ENCODE measurements at regions not wholly inside any gene's neighbourhood (a gene's known extent, or its start where the extent isn't known, plus 50 kb on each side); places are given as distances from the start of the nearest gene placed in this dataset.

GRCh38 chr9:86893811-86894490 lies 53.4 kb downstream of the GAS1 start:
- H3K9me3 Mint-ChIP-seq = no peaks in the 10 kb centered on the region
- H3K36me3 Mint-ChIP-seq (ENCODE audit: insufficient read depth) = no peaks in the 10 kb centered on the region
- no peak for ATAC-seq (replicated peaks)
- no peaks in the 10 kb centered on the region for H3K4me1 Mint-ChIP-seq (ENCODE audit: low read depth in 2 of 2)
- H3K27me3 Mint-ChIP-seq = peaks cover 19 to 26% of the 10 kb centered on the region in 2 donors
- no peak overlapping the region for H3K27ac Mint-ChIP-seq
- no peak overlapping the region for H3K4me3 Mint-ChIP-seq
- DNase-seq = no peak

GRCh38 chr9:86892576-86892975 lies 54.7 kb downstream of the GAS1 start:
- Mint-ChIP-seq H3K4me1 (ENCODE audit: low read depth in 2 of 2) (no peaks in the 10 kb centered on the region), H3K36me3 (ENCODE audit: insufficient read depth) (no peaks in the 10 kb centered on the region), H3K9me3 (no peaks in the 10 kb centered on the region), H3K4me3 (no peak overlapping the region), H3K27me3 (peaks cover 14 to 23% of the 10 kb centered on the region in 2 donors), H3K27ac (no peak overlapping the region)
- no peak for ATAC-seq (replicated peaks)
- DNase-seq = no peak

- no peak for DNase-seq
- Mint-ChIP-seq H3K36me3 (ENCODE audit: insufficient read depth) (no peaks in the 10 kb centered on the region), H3K27me3 (peaks cover 17 to 25% of the 10 kb centered on the region in 2 donors), H3K4me3 (no peak overlapping the region), H3K9me3 (no peaks in the 10 kb centered on the region), H3K27ac (no peak overlapping the region), H3K4me1 (ENCODE audit: low read depth in 2 of 2) (no peaks in the 10 kb centered on the region)
- ATAC-seq (replicated peaks) = no peak
These were observed 55.3 kb downstream of the GAS1 start for GRCh38 chr9:86891886-86892437.

GRCh38 chr9:86891091-86891490 lies 56.2 kb downstream of the GAS1 start:
- Mint-ChIP-seq H3K4me3 (no peak overlapping the region), H3K36me3 (ENCODE audit: insufficient read depth) (no peaks in the 10 kb centered on the region), H3K27ac (no peak overlapping the region), H3K9me3 (no peaks in the 10 kb centered on the region), H3K27me3 (peaks cover 14 to 31% of the 10 kb centered on the region in 2 donors), H3K4me1 (ENCODE audit: low read depth in 2 of 2) (no peaks in the 10 kb centered on the region)
- ATAC-seq (replicated peaks) (no peak), DNase-seq (no peak)

- Mint-ChIP-seq H3K27ac (no peak overlapping the region), H3K4me1 (ENCODE audit: low read depth in 2 of 2) (no peaks in the 10 kb centered on the region), H3K36me3 (ENCODE audit: insufficient read depth) (no peaks in the 10 kb centered on the region), H3K27me3 (peaks cover 32 to 34% of the 10 kb centered on the region in 2 donors), H3K4me3 (no peak overlapping the region), H3K9me3 (no peaks in the 10 kb centered on the region)
- no peak for DNase-seq
- ATAC-seq (replicated peaks) = no peak
These were observed 62.1 kb downstream of the GAS1 start for GRCh38 chr9:86885232-86885631.

GRCh38 chr9:86876621-86877196 lies 70.6 kb downstream of the GAS1 start:
- Mint-ChIP-seq H3K27me3 (peaks cover 41 to 46% of the 10 kb centered on the region in 2 donors), H3K4me3 (no peak overlapping the region), H3K27ac (no peak overlapping the region), H3K36me3 (ENCODE audit: insufficient read depth) (no peaks in the 10 kb centered on the region), H3K9me3 (peaks cover 0 to 2% of the 10 kb centered on the region in 2 donors), H3K4me1 (ENCODE audit: low read depth in 2 of 2) (no peaks in the 10 kb centered on the region)
- DNase-seq = no peak
- no peak for ATAC-seq (replicated peaks)

GRCh38 chr9:86868616-86869015 lies 78.7 kb downstream of the GAS1 start:
- Mint-ChIP-seq H3K36me3 (ENCODE audit: insufficient read depth) (no peaks in the 10 kb centered on the region), H3K9me3 (peaks cover 0 to 2% of the 10 kb centered on the region in 2 donors), H3K27me3 (peaks cover 27 to 33% of the 10 kb centered on the region in 2 donors), H3K27ac (no peak overlapping the region), H3K4me1 (ENCODE audit: low read depth in 2 of 2) (no peaks in the 10 kb centered on the region), H3K4me3 (no peak overlapping the region)
- no peak for DNase-seq
- no peak for ATAC-seq (replicated peaks)

GRCh38 chr9:86867804-86868313 lies 79.4 kb downstream of the GAS1 start:
- Mint-ChIP-seq H3K27ac (no peak overlapping the region), H3K4me1 (ENCODE audit: low read depth in 2 of 2) (no peaks in the 10 kb centered on the region), H3K27me3 (peaks cover 24 to 30% of the 10 kb centered on the region in 2 donors), H3K9me3 (no peaks in the 10 kb centered on the region), H3K36me3 (ENCODE audit: insufficient read depth) (no peaks in the 10 kb centered on the region), H3K4me3 (no peak overlapping the region)
- DNase-seq = no peak
- no peak for ATAC-seq (replicated peaks)

GRCh38 chr9:86865952-86866351 lies 81.4 kb downstream of the GAS1 start:
- Mint-ChIP-seq H3K27me3 (peaks cover 21 to 25% of the 10 kb centered on the region in 2 donors), H3K36me3 (ENCODE audit: insufficient read depth) (no peaks in the 10 kb centered on the region), H3K4me3 (no peak overlapping the region), H3K9me3 (no peaks in the 10 kb centered on the region), H3K4me1 (ENCODE audit: low read depth in 2 of 2) (no peaks in the 10 kb centered on the region), H3K27ac (no peak overlapping the region)
- ATAC-seq (replicated peaks) (no peak), DNase-seq (no peak)

GRCh38 chr9:86860006-86860405 lies 87.3 kb downstream of the GAS1 start:
- H3K27me3 Mint-ChIP-seq = peaks cover 18 to 41% of the 10 kb centered on the region in 2 donors
- no peak overlapping the region for H3K27ac Mint-ChIP-seq
- H3K4me1 Mint-ChIP-seq (ENCODE audit: low read depth in 2 of 2) = no peaks in the 10 kb centered on the region
- H3K4me3 Mint-ChIP-seq = no peak overlapping the region
- DNase-seq (no peak), ATAC-seq (replicated peaks) (no peak)
- no peaks in the 10 kb centered on the region for H3K36me3 Mint-ChIP-seq (ENCODE audit: insufficient read depth)
- H3K9me3 Mint-ChIP-seq = no peaks in the 10 kb centered on the region

GRCh38 chr9:86859056-86859455 lies 88.2 kb downstream of the GAS1 start:
- ATAC-seq (replicated peaks) (no peak), DNase-seq (no peak)
- H3K27me3 Mint-ChIP-seq = peaks cover 13 to 34% of the 10 kb centered on the region in 2 donors
- no peak overlapping the region for H3K27ac Mint-ChIP-seq
- H3K9me3 Mint-ChIP-seq = no peaks in the 10 kb centered on the region
- H3K36me3 Mint-ChIP-seq (ENCODE audit: insufficient read depth) = no peaks in the 10 kb centered on the region
- H3K4me1 Mint-ChIP-seq (ENCODE audit: low read depth in 2 of 2) = no peaks in the 10 kb centered on the region
- no peak overlapping the region for H3K4me3 Mint-ChIP-seq

GRCh38 chr9:86858009-86858408 lies 89.3 kb downstream of the GAS1 start:
- H3K36me3 Mint-ChIP-seq (ENCODE audit: insufficient read depth) = no peaks in the 10 kb centered on the region
- DNase-seq = no peak
- peaks cover 15 to 34% of the 10 kb centered on the region in 2 donors for H3K27me3 Mint-ChIP-seq
- H3K4me1 Mint-ChIP-seq (ENCODE audit: low read depth in 2 of 2) = no peaks in the 10 kb centered on the region
- ATAC-seq (replicated peaks) = no peak
- no peak overlapping the region for H3K4me3 Mint-ChIP-seq
- no peaks in the 10 kb centered on the region for H3K9me3 Mint-ChIP-seq
- no peak overlapping the region for H3K27ac Mint-ChIP-seq

GRCh38 chr9:86856259-86856658 lies 91.0 kb downstream of the GAS1 start:
- H3K27ac Mint-ChIP-seq = no peak overlapping the region
- peaks cover 33 to 45% of the 10 kb centered on the region in 2 donors for H3K27me3 Mint-ChIP-seq
- H3K4me1 Mint-ChIP-seq (ENCODE audit: low read depth in 2 of 2) = no peaks in the 10 kb centered on the region
- H3K9me3 Mint-ChIP-seq = no peaks in the 10 kb centered on the region
- ATAC-seq (replicated peaks) = no peak
- DNase-seq = no peak
- H3K36me3 Mint-ChIP-seq (ENCODE audit: insufficient read depth) = no peaks in the 10 kb centered on the region
- H3K4me3 Mint-ChIP-seq = no peak overlapping the region

Measured in effector memory CD8-positive, alpha-beta T cell (primary cell).